HG03060 (cell line): ENCODE measurements at regions not wholly inside any gene's neighbourhood (a gene's known extent, or its start where the extent isn't known, plus 50 kb on each side); places are given as distances from the start of the nearest gene placed in this dataset.

Experiments
- ATAC-seq: cut with Tn5 transposase; IDR thresholded peaks from one replicate; pipeline ENCODE4 v1.9.1; 2021; ENCODE audit warnings: low read depth, moderate number of reproducible peaks; ENCODE audit not compliant: unreplicated experiment

GRCh38 chr2:8538531-8538930 lies 143.3 kb upstream of the ID2 start:
- no peak for ATAC-seq

DNA sequence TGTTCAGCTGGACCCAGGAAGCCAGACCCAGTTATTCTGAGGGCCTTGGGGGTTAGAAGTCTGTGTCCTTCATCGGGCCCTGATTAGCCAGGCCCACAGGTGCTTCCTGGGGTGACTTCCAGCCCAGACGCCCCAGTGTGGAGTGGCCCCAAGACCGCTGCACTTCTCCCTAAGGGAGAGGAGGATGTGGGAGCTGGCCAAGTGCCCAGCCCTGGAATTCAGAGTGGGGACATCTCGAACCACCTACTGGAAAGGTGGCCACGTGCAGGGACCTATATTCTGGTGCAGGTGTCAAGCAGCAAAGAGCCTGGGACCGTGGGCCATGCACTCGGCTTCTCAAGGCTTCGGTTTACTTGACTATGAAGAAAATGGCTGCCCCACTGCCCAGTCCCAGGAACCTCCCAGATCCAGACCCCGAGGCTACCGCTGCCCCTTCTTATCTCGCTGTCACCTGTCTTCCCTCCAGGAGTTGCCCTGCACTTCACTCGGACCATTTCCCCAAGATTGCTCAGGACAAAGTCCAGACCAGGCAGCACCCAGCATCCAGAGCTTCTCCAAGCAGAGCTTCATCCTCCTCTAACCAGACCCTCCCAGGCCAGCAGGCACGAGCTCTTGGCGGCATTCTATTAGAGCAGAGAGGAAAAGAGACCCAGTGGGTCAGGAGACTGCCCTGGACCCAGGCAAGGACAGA lies 142.8 kb upstream of the ID2 start:
- no peak for ATAC-seq

GRCh38 chr2:8539743-8540551 lies 141.9 kb upstream of the ID2 start:
- ATAC-seq = no peak

DNA sequence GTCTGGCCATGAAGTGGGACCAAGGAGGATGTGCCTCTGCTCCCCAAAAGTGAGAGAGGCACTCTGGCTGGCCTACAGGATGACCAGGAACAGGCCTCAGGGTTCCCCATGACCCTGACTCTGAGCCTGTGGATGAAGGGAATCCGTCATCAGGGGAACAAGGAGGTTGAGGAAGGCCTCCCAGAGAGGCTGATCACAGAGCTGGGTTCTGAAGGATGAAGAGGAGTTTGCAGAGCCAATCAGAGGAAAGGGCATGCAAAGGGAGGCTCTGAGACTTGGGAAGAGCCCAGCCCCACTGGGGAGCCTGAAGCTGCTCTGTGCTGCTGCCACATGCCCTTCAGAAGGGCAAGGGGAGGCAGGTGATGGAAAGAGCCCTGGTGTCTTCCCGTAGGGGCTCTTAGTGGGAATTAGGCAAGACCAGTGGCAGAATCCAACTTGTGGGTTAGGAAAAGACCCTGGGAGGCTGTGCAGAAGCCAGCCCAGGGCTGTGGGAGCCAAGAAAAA lies 141.3 kb upstream of the ID2 start:
- ATAC-seq = no peak

GRCh38 chr2:8541223-8541622 lies 140.6 kb upstream of the ID2 start:
- ATAC-seq = no peak

DNA sequence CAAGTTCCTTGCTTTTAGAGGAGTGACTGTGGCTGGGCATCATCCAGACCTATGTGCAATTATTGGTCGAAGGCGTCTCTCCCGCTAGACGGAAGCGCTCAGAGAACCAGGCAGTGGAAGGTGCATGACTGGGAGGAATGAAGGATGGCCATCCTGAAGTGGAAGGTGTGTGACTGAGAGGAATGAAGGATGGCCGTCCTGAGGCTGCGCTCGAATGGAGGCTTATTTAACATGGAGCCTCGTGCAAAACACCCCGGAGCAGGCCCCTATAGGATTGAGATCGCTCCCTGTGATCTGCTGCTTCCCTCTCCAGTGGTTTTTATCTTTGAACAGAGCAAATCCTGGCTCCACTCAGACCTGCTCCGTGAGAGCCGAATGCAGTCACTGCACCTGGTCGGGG lies 140.2 kb upstream of the ID2 start:
- no peak for ATAC-seq

- ATAC-seq = no peak
These were observed 139.3 kb upstream of the ID2 start for GRCh38 chr2:8542381-8543059.

- no peak for ATAC-seq
These were observed 138.8 kb upstream of the ID2 start for GRCh38 chr2:8543060-8543382.

DNA sequence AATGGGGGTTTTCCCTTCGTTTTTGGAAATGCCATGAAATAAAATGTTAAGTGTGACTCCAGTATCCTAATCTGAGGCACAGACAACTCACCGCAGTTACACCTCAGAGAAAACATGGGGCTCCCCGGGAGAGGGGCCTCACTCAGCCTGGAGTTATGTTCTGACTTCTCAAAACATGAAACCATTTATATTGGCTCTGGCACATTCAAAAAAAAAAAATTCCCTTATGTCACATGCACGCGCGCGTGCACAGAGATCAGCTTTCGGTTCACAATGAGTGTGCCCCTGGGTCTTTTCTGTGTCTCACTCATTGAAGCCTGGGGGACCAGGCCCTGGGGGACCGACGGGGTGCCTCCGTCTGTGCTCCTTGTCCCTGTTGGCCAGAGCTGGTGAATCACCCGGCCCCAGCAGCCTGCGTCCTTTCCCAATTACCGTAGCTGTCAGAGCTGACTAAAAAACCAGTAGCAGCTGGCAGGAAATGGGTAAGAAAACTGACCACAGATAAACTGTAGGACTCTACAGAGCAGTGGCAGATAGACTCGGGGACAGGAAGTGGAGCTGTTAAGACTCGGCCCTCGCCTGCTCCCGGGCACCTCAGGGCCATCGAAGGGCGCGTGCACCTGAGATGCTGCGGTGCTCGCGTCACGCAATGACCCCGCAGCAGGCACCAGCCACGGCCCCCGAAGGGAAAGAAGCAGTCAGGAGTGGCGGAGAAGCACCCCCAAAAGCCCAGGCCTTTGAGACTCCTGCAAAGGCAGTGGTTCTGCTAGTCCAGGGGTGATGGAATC lies 138.3 kb upstream of the ID2 start:
- ATAC-seq = peak; percentile 66

DNA sequence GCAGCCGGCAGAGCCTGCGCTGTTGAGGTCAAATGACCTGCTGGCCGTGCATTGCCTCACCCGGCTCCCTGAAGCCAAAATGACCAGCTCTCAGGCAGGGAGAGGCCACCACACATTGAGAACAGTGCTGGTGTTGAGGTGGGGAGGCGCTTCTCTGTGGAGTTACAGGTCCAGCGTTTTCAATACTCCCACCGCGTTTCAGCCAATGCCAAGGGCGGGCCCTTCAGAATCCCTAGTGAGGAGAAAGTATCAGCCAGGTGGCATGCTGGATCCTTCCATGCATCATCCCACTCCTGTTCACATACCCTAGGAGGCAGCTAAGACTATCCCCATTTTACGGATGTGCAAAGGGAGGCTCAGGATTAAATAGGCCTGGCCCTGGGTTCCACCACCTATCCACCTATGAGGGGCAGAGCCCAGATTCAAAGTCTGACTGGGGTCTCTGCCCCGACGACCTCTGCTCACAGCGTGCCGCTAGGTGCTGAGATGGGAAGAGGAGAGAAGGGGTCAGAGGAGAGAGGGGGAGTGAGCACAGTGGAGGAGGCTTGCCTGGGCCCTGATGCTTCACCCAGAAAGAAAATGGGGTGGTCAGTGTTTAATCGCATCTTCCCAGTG lies 137.6 kb upstream of the ID2 start:
- ATAC-seq = no peak

DNA sequence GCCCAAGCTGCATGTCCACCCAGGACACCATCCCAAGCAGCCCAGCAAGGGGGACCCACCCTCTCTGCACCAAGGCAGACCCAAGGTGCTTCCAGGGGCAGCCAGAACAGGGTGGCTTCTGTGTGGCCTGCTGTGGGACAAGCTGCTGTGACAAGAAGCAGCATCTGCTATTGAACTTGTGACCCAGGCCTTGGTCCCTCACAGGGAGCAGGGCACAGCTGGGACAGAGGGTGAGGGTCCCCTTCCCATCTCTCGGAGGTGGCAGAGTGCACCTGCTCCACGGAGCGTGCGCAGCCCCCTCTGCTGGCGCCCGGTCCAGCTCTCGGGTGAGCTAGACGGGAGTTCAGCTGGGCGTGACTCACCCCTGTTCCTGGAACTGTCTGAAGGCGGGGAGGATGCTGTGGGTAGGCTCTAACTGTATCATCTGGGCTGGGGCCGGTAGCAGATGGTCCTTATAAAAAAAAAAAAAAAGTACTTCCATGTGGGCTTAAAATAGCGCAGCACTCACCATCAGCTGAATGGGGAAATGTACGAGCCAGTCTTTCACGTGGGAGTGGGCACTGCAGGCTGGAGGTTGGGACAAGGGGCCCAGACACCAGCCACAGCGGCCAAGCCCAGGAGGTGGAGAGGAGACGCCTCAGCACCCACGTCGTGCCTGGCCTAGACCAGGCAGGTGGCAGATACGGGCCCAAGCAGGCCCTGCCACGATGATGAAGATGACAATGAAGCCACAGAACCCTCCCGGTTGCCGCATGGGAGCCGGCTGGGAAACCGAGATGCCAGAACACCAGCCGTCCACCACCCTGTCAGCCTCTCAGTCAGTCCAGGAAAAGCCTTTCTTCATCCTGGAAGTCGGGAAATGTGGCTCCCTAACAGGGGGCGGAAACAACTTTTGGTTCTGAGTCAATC lies 136.8 kb upstream of the ID2 start:
- peak; percentile 32 for ATAC-seq

GRCh38 chr2:8545695-8546611 lies 135.9 kb upstream of the ID2 start:
- ATAC-seq = no peak

- no peak for ATAC-seq
These were observed 135.1 kb upstream of the ID2 start for GRCh38 chr2:8546612-8547283.

DNA sequence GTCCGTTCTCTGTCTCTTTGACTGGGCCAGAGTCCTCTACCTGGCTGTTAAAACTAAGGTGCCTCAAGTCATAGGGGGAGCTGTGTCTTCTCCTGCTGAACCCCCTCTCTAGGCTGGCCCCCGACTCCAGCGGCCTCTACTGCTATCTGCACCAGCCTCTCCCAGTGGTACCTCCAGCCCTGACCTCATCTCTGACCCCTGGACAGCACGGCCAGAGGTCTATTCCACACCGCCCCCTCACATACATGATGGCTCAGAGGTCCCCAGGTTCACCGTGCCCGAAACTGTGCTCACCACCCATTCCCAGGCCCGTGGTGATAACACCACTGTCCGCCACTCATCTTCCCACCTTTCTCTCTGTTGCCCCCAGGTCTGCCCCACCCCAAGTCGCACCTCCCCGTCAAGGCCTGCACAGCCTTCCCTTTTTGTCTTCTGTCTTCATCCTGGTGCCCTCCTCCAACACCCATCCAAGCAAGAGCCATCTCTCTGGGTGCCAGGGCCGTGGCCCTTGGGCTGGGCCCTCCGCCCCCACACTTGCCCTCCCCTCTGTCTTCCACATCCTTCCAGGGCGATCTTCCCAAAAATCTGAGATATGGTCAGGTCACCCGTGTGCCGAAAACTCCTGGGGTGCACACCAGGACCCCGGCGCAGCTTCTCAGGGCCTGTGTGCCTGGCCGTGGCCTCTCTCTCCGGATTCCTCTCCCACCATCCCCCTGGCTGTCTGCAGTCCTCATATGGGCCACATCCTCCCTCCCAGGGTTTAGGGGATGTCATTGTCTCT lies 134.4 kb upstream of the ID2 start:
- no peak for ATAC-seq

DNA sequence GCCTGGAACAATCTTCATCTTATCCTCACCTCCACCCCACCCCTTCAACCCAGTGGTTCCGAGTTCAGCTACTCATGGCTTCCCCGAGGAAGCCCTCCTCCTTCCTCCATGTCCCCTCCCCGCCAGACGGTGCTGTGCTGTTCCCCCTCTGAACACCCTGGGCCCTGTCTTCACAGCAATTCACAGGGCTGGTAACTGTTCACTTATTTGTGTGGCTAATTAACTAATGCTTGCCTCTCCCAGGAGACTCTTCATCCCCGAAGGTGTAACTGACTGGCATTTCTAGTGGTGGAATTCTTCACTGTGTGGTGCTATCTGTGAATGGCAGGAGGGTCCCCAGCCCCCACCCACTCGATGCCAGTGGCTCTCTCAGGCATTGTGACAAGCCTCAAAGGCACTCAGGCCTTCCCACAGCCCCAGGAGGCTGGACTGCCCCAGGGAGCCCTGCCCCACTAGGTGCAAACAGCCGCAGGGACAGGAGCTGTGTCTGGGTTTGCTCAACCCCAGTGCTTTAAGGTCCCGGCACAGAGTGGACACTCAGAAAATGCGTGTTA lies 133.7 kb upstream of the ID2 start:
- no peak for ATAC-seq

DNA sequence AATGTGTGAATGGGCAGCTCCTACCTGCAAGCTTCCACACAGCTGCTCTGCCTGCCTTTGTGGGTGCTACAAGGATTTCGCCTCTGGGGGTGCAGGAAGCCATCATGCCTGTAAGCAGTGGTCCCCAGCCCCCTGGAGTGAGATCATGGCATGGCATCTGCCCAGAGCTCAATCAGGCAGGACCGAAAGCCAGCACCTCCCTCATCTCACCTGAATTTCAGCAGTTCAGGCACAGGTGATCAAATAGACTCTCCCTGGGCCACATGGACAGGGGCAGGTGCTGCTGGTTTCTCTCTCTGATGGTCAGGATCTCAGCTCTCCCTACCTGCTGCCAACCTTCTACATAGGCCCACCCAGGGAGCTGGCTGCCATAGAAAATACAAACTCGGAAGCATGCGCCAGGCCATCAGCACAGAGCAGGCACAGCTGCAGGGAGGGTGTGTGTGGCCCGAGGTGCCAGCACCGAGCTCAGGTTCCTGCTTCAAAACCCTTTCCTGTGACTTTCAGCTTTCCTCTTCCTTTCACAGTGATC lies 133.2 kb upstream of the ID2 start:
- no peak for ATAC-seq
